Loucy (cell line): ENCODE measurements at regions not wholly inside any gene's neighbourhood (a gene's known extent, or its start where the extent isn't known, plus 50 kb on each side); places are given as distances from the start of the nearest gene placed in this dataset.

ENCODE experiments used
- CTCF ChIP-seq: fragments of 200-600 bp; sonication (generic); conservative IDR thresholded peaks from 2 replicates; pipeline ENCODE4 v1.5.1; 2014; ENCODE audit warnings: mild to moderate bottlenecking, antibody characterized with exemption, low read length
- EZH2phosphoT487 ChIP-seq: fragments of 200-600 bp; IDR thresholded peaks from 2 replicates; pipeline ENCODE4 v1.6.1; 2018; ENCODE audit warnings: antibody characterized with exemption, mild to moderate bottlenecking, moderate library complexity, borderline replicate concordance

- TF ChIP-seq CTCF (no peak), EZH2phosphoT487 (no peak)
Measured at GRCh38 chr4:79798047-79798446, 275.0 kb downstream of the ANTXR2 start.
